ENCODE measurements at regions not wholly inside any gene's neighbourhood (a gene's known extent, or its start where the extent isn't known, plus 50 kb on each side); places are given as distances from the start of the nearest gene placed in this dataset.

GRCh38 chr3:46078712-46079400 is 51.6 kb upstream of the XCR1 start:
- TF ChIP-seq ZNF724P (CRISPR knock-in tag; IDR thresholded peaks at IDR 0.05; ENCODE audit: borderline replicate concordance) (no peak), SP1 (IDR thresholded peaks at IDR 0.05) (no peak), SP1 (CRISPR knock-in tag; IDR thresholded peaks at IDR 0.05) (no peak), ZBTB43 (CRISPR knock-in tag; conservative IDR thresholded peaks at IDR 0.05) (no peak), MAZ (IDR thresholded peaks at IDR 0.05; ENCODE audit: borderline replicate concordance, low read depth, low read length) (no peak), MAZ (CRISPR knock-in tag; IDR thresholded peaks at IDR 0.05; ENCODE audit: low read depth) (no peak)
- TF ChIP-seq, protein P1, sequence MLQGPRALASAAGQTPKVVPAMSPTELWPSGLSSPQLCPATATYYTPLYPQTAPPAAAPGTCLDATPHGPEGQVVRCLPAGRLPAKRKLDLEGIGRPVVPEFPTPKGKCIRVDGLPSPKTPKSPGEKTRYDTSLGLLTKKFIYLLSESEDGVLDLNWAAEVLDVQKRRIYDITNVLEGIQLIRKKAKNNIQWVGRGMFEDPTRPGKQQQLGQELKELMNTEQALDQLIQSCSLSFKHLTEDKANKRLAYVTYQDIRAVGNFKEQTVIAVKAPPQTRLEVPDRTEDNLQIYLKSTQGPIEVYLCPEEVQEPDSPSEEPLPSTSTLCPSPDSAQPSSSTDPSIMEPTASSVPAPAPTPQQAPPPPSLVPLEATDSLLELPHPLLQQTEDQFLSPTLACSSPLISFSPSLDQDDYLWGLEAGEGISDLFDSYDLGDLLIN (CRISPR knock-in tag; IDR thresholded peaks at IDR 0.05; ENCODE audit: borderline replicate concordance): no peak

Data from HepG2 (cell line).